PC-3 (cell line): ENCODE measurements at regions not wholly inside any gene's neighbourhood (a gene's known extent, or its start where the extent isn't known, plus 50 kb on each side); places are given as distances from the start of the nearest gene placed in this dataset.

ENCODE experiments used
- ATAC-seq: fragments of 200-7000 bp; cut with Tn5 transposase; 2 replicates; pipeline ENCODE4 v1.9.1; 2020; ENCODE audit warnings: mild to moderate bottlenecking, moderate library complexity
- BruUV-seq: library from RNA; stranded (reverse); fragments of 400-500 nt; replicated peaks from 2 replicates; lab custom pipeline; 2021; lab: Mats Ljungman, UMichigan
- CTCF ChIA-PET: fragments of 300-600 bp; sonication (Branson Sonifier 250); formaldehyde crosslinking; loops from one replicate; lab custom pipeline; 2022; ENCODE audit warnings: antibody characterized with exemption; lab: Charles Lee
- POLR2A ChIA-PET: fragments of 300-600 bp; sonication (Branson Sonifier 250); formaldehyde crosslinking; loops from one replicate; lab custom pipeline; 2022; ENCODE audit warnings: antibody characterized with exemption; ENCODE audit not compliant: unreplicated experiment; lab: Charles Lee
- DNase-seq: peaks from one replicate; pipeline ENCODE4 v3.0.0-alpha.2; 2015
- H2AFZ ChIP-seq: fragments of 300-600 bp; sonication (generic); 2 replicates; pipeline ENCODE4 v1.6.0; 2016; ENCODE audit warnings: antibody characterized with exemption, low read length
- H3F3A ChIP-seq: fragments of 300-600 bp; sonication (generic); one replicate; pipeline ENCODE4 v1.6.0; 2017; ENCODE audit warnings: antibody characterized with exemption, low read length, control low read depth, mild to moderate bottlenecking; ENCODE audit not compliant: unreplicated experiment
- H3K27ac ChIP-seq: fragments of 300-600 bp; sonication (generic); 2 replicates; pipeline ENCODE4 v1.5.1; 2016; ENCODE audit warnings: mild to moderate bottlenecking, low read length
- H3K27me3 ChIP-seq: fragments of 300-600 bp; sonication (generic); 2 replicates; pipeline ENCODE4 v1.6.1; 2016; ENCODE audit warnings: low read length, mixed read lengths
- H3K36me3 ChIP-seq: fragments of 300-600 bp; sonication (generic); 2 replicates; pipeline ENCODE4 v1.6.1; 2016; ENCODE audit warnings: low read depth, mixed run types, low read length, mixed read lengths
- H3K4me1 ChIP-seq: fragments of 300-600 bp; sonication (generic); 2 replicates; pipeline ENCODE4 v1.5.1; 2016; ENCODE audit warnings: low read length; ENCODE audit not compliant: insufficient read depth
- H3K4me2 ChIP-seq: fragments of 300-600 bp; sonication (generic); 2 replicates; pipeline ENCODE4 v1.6.0; 2016; ENCODE audit warnings: low read length
- H3K4me3 ChIP-seq: fragments of 300-600 bp; sonication (generic); 2 replicates; pipeline ENCODE4 v1.5.1; 2016; ENCODE audit warnings: mild to moderate bottlenecking, low read length, mixed read lengths
- H3K79me2 ChIP-seq: fragments of 300-600 bp; sonication (generic); 2 replicates; pipeline ENCODE4 v1.6.1; 2017; ENCODE audit warnings: low read length, mixed read lengths
- H3K9ac ChIP-seq: fragments of 300-600 bp; sonication (generic); 2 replicates; pipeline ENCODE4 v1.6.0; 2016; ENCODE audit warnings: mild to moderate bottlenecking, low read length
- H3K9me2 ChIP-seq: fragments of 300-600 bp; sonication (generic); replicated peaks from 2 replicates; pipeline ENCODE4 v1.6.1; 2016; ENCODE audit warnings: mixed run types, low read length, mixed read lengths
- H3K9me3 ChIP-seq: fragments of 300-600 bp; sonication (generic); 2 replicates; pipeline ENCODE4 v1.6.1; 2016; ENCODE audit warnings: low read length, mixed read lengths
- H4K20me1 ChIP-seq: fragments of 300-600 bp; sonication (generic); 2 replicates; pipeline ENCODE4 v1.6.1; 2016; ENCODE audit warnings: low read length, mixed read lengths
- CTCF ChIP-seq: fragments of 300-600 bp; sonication (generic); conservative IDR thresholded peaks from 2 replicates; pipeline ENCODE4 v1.5.1; 2017; ENCODE audit warnings: antibody characterized with exemption, low read depth, mild to moderate bottlenecking, low read length
- EZH2 ChIP-seq: fragments of 300-600 bp; sonication (generic); IDR thresholded peaks from one replicate; pipeline ENCODE4 v1.6.1; 2017; ENCODE audit warnings: antibody characterized with exemption, mild to moderate bottlenecking, low read length; ENCODE audit not compliant: unreplicated experiment
- EZH2phosphoT487 ChIP-seq: fragments of 300-600 bp; sonication (generic); IDR thresholded peaks from 2 replicates; pipeline ENCODE4 v1.6.1; 2018; ENCODE audit warnings: mild to moderate bottlenecking, antibody characterized with exemption, low read length, borderline replicate concordance
- intact Hi-C: fragments of 100-400 bp; cut with micrococcal nuclease; formaldehyde crosslinking; loops from 2 replicates; pipeline ENCODE4 v1.9.0; 2023

GRCh38 chr2:18238209-18238608 is 322.2 kb downstream of the RDH14 start:
- no peaks in the 10 kb centered on the region for H3K9me3 ChIP-seq
- BruUV-seq, result no TSS peak
- no peak for ATAC-seq
- no peaks in the 10 kb centered on the region for H4K20me1 ChIP-seq
- no peaks in the 10 kb centered on the region for H3K79me2 ChIP-seq
- no peaks in the 10 kb centered on the region for H3F3A ChIP-seq
- H3K9ac ChIP-seq, result no peak overlapping the region
- no peak for TF ChIP-seq CTCF
- no peak for TF ChIP-seq EZH2phosphoT487
- TF ChIP-seq EZH2, result no peak
- intact Hi-C loops, result no loop called here
- H3K4me1 ChIP-seq, result peaks cover 6% of the 10 kb centered on the region
- H3K36me3 ChIP-seq, result no peaks in the 10 kb centered on the region
- H3K4me3 ChIP-seq, result no peak overlapping the region
- no peak overlapping the region for H2AFZ ChIP-seq
- ChIA-PET CTCF (no interaction called here), POLR2A (no interaction called here)
- H3K27ac ChIP-seq, result no peak overlapping the region
- DNase-seq, result no peak
- H3K9me2 ChIP-seq, result no peaks in the 10 kb centered on the region
- H3K27me3 ChIP-seq, result peaks cover 17% of the 10 kb centered on the region; the same call in 1 of the 2 replicates
- H3K4me2 ChIP-seq, result no peak overlapping the region

- CTCF ChIA-PET, result no interaction called here
- Histone ChIP-seq H3K27me3 (peaks cover 17% of the 10 kb centered on the region; the same call in 1 of the 2 replicates), H3K9ac (no peak overlapping the region), H3K4me2 (no peak overlapping the region), H3K27ac (no peak overlapping the region), H2AFZ (no peak overlapping the region), H3K4me1 (peaks cover 13% of the 10 kb centered on the region), H3K9me2 (no peaks in the 10 kb centered on the region), H3K9me3 (no peaks in the 10 kb centered on the region), H3K79me2 (no peaks in the 10 kb centered on the region), H3K4me3 (no peak overlapping the region), H3F3A (no peaks in the 10 kb centered on the region), H3K36me3 (no peaks in the 10 kb centered on the region), H4K20me1 (no peaks in the 10 kb centered on the region)
- no TSS peak for BruUV-seq
- intact Hi-C loops, result no loop called here
- POLR2A ChIA-PET, result no interaction called here
- ATAC-seq (no peak), DNase-seq (no peak)
- TF ChIP-seq EZH2phosphoT487 (no peak), EZH2 (no peak)
Observed at GRCh38 chr2:18237298-18237697, 323.2 kb downstream of the RDH14 start.

- no peaks in the 10 kb centered on the region for H3K9me2 ChIP-seq
- H3K27ac ChIP-seq, result no peak overlapping the region
- ATAC-seq (peak; percentile 42), DNase-seq (peak; percentile 54)
- no peaks in the 10 kb centered on the region for H4K20me1 ChIP-seq
- H3K27me3 ChIP-seq, result peaks cover 13% of the 10 kb centered on the region; the same call in 1 of the 2 replicates
- H2AFZ ChIP-seq, result no peak overlapping the region
- H3K9ac ChIP-seq, result no peak overlapping the region
- H3K4me1 ChIP-seq, result peaks cover 13% of the 10 kb centered on the region
- no peak overlapping the region for H3K4me3 ChIP-seq
- CTCF ChIA-PET, result no interaction called here
- no TSS peak for BruUV-seq
- POLR2A ChIA-PET, result no interaction called here
- H3F3A ChIP-seq, result no peaks in the 10 kb centered on the region
- no peaks in the 10 kb centered on the region for H3K36me3 ChIP-seq
- no peaks in the 10 kb centered on the region for H3K79me2 ChIP-seq
- intact Hi-C loops, result no loop called here
- no peaks in the 10 kb centered on the region for H3K9me3 ChIP-seq
- TF ChIP-seq EZH2phosphoT487, result no peak
- peak overlapping the region; percentile 3 for H3K4me2 ChIP-seq
Observed at GRCh38 chr2:18232731-18233438, 327.6 kb downstream of the RDH14 start.
